ENCODE measurements at regions not wholly inside any gene's neighbourhood (a gene's known extent, or its start where the extent isn't known, plus 50 kb on each side); places are given as distances from the start of the nearest gene placed in this dataset.

- Histone ChIP-seq H2BK5ac (ENCODE audit: low read depth, low read length, poor library complexity, severe bottlenecking) (no peak overlapping the region), H2BK15ac (ENCODE audit: low read depth, low read length) (no peak overlapping the region), H3K18ac (ENCODE audit: low read depth, low read length) (no peak overlapping the region), H2AK5ac (ENCODE audit: low read depth, low read length) (no peak overlapping the region), H3K9ac (ENCODE audit: low read depth, low read length) (no peak overlapping the region), H2BK20ac (ENCODE audit: low read depth, low read length) (no peak overlapping the region), H3K4me1 (ENCODE audit: control insufficient read depth, insufficient read depth, low read length) (no peaks in the 10 kb centered on the region), H2AK9ac (replicated peaks; ENCODE audit: low read depth, low read length, poor library complexity) (no peak overlapping the region), H3K14ac (replicated peaks; ENCODE audit: low read depth, low read length) (no peak overlapping the region), H4K5ac (ENCODE audit: low read depth, low read length) (no peak overlapping the region), H4K20me1 (ENCODE audit: insufficient read depth, low read length) (no peaks in the 10 kb centered on the region), H3K9me1 (ENCODE audit: insufficient read depth, low read length) (no peaks in the 10 kb centered on the region), H3K79me1 (ENCODE audit: low read depth in 1 of 2, low read length in 2 of 2) (no peaks in the 10 kb centered on the region), H3K4ac (ENCODE audit: low read depth, low read length) (no peak overlapping the region), H3K36me3 (ENCODE audit: control insufficient read depth, insufficient read depth, low read length) (no peaks in the 10 kb centered on the region), H3K56ac (ENCODE audit: extremely low read depth, insufficient read depth, low read length) (no peak overlapping the region), H3K23ac (ENCODE audit: low read depth, low read length) (no peak overlapping the region), H3K27me3 (ENCODE audit: control insufficient read depth, insufficient read depth, low read length) (no peaks in the 10 kb centered on the region), H4K8ac (ENCODE audit: low read depth in 2 of 2, low read length in 2 of 2) (no peak overlapping the region), H2BK120ac (ENCODE audit: low read depth, low read length) (no peak overlapping the region), H3K4me3 (ENCODE audit: insufficient read depth, low read depth, low read length) (no peak overlapping the region), H2AFZ (replicated peaks; ENCODE audit: low read length, poor library complexity) (no peak overlapping the region), H3K27ac (ENCODE audit: insufficient read depth, low read length) (no peak overlapping the region), H3K4me2 (ENCODE audit: low read depth, low read length) (no peak overlapping the region), H4K91ac (ENCODE audit: insufficient read depth, low read depth, low read length) (no peak overlapping the region), H3K9me3 (ENCODE audit: control insufficient read depth, insufficient read depth, low read length) (no peaks in the 10 kb centered on the region)
- in situ Hi-C loops (cut with MboI; ENCODE audit: low sequenced_read_pairs) = no loop called here
- POLR2A ChIA-PET (ENCODE audit: unreplicated experiment) = no interaction called here
- TF ChIP-seq MXI1 (IDR thresholded peaks at IDR 0.05; ENCODE audit: borderline replicate concordance, low read depth, low read length) (no peak), RCOR1 (IDR thresholded peaks at IDR 0.05; ENCODE audit: insufficient replicate concordance, low read length) (no peak), FOS (IDR thresholded peaks at IDR 0.05; ENCODE audit: low read depth, low read length) (no peak), NFE2L2 (IDR thresholded peaks at IDR 0.05; ENCODE audit: low read depth, low read length) (no peak), RAD21 (IDR thresholded peaks at IDR 0.05; ENCODE audit: low read length) (no peak), RFX5 (IDR thresholded peaks at IDR 0.05; ENCODE audit: low read depth, low read length) (no peak), MAFK (IDR thresholded peaks at IDR 0.05; ENCODE audit: low read depth, low read length) (no peak), USF2 (IDR thresholded peaks at IDR 0.05; ENCODE audit: low read depth, low read length) (no peak), MAZ (IDR thresholded peaks at IDR 0.05; ENCODE audit: borderline replicate concordance, low read depth, low read length) (no peak), CHD1 (IDR thresholded peaks at IDR 0.05; ENCODE audit: low read depth, low read length) (no peak), POLR2A (IDR thresholded peaks at IDR 0.05; ENCODE audit: low read depth, low read length) (no peak), CEBPB (IDR thresholded peaks at IDR 0.05; ENCODE audit: low read depth, low read length) (no peak), SMC3 (IDR thresholded peaks at IDR 0.05; ENCODE audit: low read depth, low read length) (no peak), CTCF (conservative IDR thresholded peaks at IDR 0.05; ENCODE audit: low read depth, low read length) (no peak), BHLHE40 (IDR thresholded peaks at IDR 0.05; ENCODE audit: low read depth, low read length) (no peak), ELK1 (IDR thresholded peaks at IDR 0.05; ENCODE audit: borderline replicate concordance, low read depth, low read length) (no peak)
- CTCF ChIA-PET = no interaction called here
- dilution Hi-C loops (cut with HindIII; ENCODE audit: low sequenced_read_pairs, unreplicated experiment) = no loop called here
- BruUV-seq (replicated peaks) = no TSS peak
- ATAC-seq (ENCODE audit: low read depth) = no peak
- WGBS, 2 experiments (ENCODE audit: extremely low coverage in 2 of 2, insufficient read length in 1 of 2) = no CpG with 5 or more reads among the region's 2 CpGs
- DNase-seq = no peak
- intact Hi-C loops (cut with micrococcal nuclease) = loop anchor here (5.0 kb wide), 1 partner anchor 94 kb away; no protein-coding TSS in a partner anchor
These were observed 161.8 kb upstream of the DTNA start for GRCh38 chr18:34548120-34548972.
